GM13976 (cell line): ENCODE measurements at regions not wholly inside any gene's neighbourhood (a gene's known extent, or its start where the extent isn't known, plus 50 kb on each side); places are given as distances from the start of the nearest gene placed in this dataset.
A peak's percentile ranks its signal among the peaks of the same experiment; 100 is the strongest.

ENCODE experiments used
- DNase-seq: peaks from one replicate; pipeline ENCODE4 v3.0.0; 2012; ENCODE audit warnings: low spot score
- CTCF ChIP-seq: IDR thresholded peaks from 2 replicates; pipeline ENCODE4 v1.5.1; 2012; ENCODE audit warnings: borderline replicate concordance, mild to moderate bottlenecking; ENCODE audit not compliant: insufficient read depth; ENCODE audit errors: extremely low read depth, missing control alignments, control extremely low read depth
- in situ Hi-C: fragments of 300-500 bp; cut with MboI; formaldehyde crosslinking; loops from one replicate; pipeline ENCODE4 v1.12.0; 2022; ENCODE audit warnings: low sequenced_read_pairs, mixed read lengths, inconsistent platforms; ENCODE audit not compliant: unreplicated experiment

GRCh38 chr5:68084396-68084795 is 131.2 kb upstream of the PIK3R1 start:
- no peak for TF ChIP-seq CTCF
- DNase-seq: no peak
- in situ Hi-C loops: no loop called here

DNA sequence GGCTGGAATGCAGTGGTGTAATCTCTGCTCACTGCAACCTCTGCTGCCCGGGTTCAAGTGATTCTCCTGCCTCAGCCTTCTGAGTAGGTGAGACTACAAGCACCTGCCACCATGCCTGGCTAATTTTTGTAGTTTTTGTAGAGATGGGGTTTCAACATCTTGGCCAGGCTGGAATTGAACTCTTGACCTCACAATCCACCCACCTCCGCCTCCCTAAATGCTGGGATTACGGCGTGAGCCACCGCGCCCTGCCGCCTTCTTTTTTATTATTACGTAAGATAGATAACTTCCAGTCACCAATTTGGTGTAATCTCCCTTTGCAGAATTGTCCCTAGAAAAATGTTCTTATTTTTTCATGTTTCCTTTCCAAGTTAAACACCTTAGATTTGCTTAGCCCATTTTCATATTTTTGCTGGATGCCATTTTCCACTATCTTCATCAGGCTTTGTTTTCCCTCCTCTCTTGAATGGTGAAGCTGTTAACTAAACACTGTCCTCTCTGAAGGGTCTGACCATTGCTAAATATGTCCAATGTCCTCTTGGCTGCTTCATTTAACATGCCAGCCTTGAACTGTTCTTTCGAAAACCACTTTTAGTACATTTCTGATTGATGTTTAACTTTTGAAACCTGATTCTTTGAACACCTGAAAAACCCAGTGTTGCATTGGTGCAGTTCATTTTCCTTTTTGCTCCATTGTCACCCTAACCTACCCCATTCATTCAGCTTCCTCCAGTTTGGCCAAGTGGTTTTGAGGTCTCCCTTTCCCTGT is 135.1 kb upstream of the PIK3R1 start:
- DNase-seq: no peak
- in situ Hi-C loops: no loop called here
- no peak for TF ChIP-seq CTCF

DNA sequence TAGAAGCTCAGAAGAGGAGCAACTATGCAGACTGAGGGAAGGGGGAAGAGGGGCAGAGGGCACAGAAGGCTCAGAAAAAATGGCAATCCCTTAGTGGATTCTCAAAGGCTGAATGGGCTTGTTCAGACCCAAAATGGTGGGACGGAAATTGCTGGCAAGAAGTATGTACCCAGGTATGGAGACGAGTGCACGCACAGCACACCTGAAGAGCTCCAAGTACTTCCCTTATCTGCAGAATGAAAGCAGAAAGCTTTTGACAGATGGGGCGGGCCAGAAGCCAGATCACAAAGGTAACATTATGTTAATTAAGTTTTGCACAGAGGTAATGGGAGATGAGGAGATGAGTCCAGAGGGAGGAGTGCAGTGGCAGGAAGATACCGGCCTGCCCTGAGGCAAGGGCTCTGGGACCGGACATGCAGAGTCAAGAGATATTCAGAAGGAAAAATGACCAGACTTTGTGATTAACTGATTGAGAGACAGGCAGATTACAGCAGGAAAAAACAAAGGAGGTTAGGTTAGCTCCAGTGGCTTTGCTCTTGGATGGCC is 138.1 kb upstream of the PIK3R1 start:
- DNase-seq: no peak
- in situ Hi-C loops: no loop called here
- no peak for TF ChIP-seq CTCF

GRCh38 chr5:68074633-68075032 is 140.9 kb upstream of the PIK3R1 start:
- in situ Hi-C loops: no loop called here
- no peak for TF ChIP-seq CTCF
- no peak for DNase-seq

GRCh38 chr5:68074048-68074632 is 141.4 kb upstream of the PIK3R1 start:
- no peak for TF ChIP-seq CTCF

DNA sequence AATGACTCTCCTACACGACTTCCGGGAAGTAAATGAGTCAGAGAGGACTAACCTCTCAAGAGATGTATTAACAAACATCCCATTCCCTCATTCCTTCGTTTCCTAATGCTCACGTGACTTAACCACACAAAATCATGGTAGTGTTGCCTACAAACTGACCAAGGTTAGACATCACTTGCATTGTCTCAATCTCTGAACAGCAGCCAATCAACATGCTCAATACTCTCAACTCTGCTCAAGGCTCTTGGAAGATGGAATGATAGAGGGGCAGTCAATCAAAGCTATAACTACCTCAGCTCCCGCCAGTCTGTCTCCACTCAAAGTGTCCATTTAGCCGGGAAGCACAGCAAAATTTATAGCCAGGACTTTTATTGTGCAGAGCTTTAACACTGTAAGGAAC is 143.8 kb upstream of the PIK3R1 start:
- TF ChIP-seq CTCF: no peak
- in situ Hi-C loops: no loop called here
- peak; percentile 10 for DNase-seq

More at GRCh38 chr5:68074048-68074632, 141.4 kb upstream of the PIK3R1 start:
- DNase-seq: no peak
- in situ Hi-C loops: no loop called here
